ENCODE measurements at regions not wholly inside any gene's neighbourhood (a gene's known extent, or its start where the extent isn't known, plus 50 kb on each side); places are given as distances from the start of the nearest gene placed in this dataset.
"Not testable (repeated sequence)": the region's sequence is repeated elsewhere in the genome, so short reads cannot be mapped to it uniquely, and the experiment has no call there.

GRCh38 chr14:103271189-103271588, 62.8 kb upstream of the EIF5 start:
- DNase-seq = no peak

DNA sequence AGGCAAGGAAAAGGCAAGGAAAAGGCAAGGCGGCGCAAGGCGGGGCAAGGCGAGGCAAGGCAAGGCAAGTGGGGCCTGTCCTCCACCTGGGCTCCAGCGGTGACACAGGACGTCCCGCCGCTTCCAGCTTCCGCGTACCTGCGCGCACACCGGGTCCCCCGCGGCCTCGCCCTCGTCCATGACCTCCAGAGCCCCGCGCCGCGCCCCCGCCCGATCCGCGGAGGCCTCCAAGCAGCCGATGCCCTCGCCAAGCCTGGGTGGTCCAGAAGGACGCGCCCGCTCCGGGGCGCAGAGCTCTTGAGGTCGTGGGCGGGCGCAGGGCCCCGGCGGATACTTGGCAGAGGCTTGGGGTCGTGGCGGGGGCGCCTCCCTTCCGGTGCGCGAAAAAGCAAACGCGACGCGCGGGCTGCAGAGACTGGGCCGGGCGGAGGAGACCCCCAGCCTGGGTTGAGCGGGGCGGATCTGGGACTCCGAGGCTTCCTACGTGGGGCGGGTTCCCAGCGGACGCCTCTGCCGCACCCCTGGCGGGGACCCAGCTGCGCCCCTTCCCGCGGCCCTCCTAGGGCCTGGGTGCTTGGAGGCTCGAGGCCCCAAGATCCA, 60.8 kb upstream of the EIF5 start:
- no peak for DNase-seq

DNA sequence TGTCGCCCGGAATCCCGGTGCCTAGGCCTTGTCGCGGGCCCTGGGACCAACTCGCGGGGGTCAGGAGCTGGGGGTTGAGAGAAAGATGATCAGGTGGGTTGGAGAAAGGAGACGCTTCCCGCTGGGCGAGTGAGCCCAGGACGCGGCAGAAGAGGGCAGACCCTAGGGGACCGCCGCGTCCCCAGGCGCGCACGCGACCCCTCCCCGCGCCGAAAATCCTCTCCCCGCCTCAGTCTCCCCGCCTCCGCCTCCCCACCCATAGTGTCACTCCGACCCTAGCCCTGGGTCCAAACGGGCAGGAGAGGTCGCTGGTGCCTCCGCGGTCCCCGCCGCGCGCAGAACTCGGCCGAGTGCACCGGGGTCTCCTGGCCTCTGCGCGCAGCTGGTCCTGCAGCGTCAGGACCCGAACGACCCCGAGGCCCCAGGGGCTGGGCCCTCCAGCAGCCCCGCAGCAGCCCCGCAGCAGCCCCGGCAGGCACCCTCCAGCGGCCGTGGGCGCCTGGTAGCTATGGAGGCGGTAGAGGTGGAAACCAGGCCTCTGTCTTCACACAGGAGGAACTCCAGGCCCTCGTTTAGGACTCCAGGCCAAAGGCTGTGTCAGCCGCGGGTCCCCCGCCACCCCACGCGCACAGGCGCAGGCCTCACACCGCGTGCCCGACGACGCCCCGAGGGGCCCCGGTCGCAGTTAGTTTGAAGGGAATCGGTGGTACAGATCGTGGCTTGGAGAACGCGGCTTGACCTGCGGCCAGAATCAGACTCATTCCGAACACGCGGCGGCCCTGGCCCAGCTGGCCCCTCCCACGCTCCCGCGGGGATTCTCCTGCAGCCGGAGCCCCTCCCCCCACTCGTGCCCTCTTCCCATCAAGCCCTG, 60.1 kb upstream of the EIF5 start:
- DNase-seq = no peak

- DNase-seq = no peak
Measured at GRCh38 chr14:103275000-103275399, 59.0 kb upstream of the EIF5 start.

- no peak for DNase-seq
Measured at GRCh38 chr14:103277931-103278330, 56.1 kb upstream of the EIF5 start.

DNA sequence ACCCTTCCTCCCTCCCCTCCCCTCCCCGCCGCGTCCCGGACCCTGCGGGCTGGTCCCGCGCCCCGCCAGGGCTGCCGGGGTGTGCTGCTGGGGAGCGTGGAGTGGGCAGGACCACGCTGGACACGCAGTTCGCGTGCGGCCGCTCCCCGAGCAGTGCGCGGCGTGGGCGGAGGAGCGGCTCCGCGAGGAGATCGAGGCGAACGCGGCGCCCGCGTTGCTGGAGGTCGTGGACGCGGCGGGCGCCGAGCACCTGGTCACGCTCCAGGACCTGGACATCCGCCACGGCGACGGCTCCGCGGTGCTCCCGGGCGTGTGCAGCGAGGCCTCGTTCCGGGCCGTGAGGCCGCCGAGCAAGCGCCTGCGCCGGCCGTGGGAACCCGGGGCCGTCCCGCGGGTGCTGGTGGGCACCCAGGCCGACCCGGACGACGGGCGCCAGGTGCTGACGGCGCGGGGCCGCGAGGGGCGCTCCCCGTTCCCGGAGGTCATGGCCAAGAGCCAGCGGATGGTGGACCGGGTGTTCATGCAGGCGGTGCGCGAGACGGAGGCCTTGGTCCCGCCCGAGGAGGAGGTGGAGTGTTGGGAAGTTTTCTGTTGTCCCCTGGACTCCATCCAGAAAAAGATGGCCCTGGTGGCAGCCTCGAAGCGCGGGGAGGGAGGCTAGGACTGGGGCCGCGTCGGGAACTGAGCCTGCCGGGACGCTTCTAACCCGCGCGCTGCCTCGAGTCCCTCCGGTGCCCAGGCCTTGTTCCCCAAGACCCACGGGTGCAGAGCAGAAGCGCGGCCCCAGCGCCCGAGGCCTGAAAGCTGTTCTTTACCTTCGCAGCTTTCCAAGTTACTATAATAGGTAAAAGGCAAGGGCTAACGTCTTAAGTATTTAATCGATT, 54.7 kb upstream of the EIF5 start:
- no peak for DNase-seq

DNA sequence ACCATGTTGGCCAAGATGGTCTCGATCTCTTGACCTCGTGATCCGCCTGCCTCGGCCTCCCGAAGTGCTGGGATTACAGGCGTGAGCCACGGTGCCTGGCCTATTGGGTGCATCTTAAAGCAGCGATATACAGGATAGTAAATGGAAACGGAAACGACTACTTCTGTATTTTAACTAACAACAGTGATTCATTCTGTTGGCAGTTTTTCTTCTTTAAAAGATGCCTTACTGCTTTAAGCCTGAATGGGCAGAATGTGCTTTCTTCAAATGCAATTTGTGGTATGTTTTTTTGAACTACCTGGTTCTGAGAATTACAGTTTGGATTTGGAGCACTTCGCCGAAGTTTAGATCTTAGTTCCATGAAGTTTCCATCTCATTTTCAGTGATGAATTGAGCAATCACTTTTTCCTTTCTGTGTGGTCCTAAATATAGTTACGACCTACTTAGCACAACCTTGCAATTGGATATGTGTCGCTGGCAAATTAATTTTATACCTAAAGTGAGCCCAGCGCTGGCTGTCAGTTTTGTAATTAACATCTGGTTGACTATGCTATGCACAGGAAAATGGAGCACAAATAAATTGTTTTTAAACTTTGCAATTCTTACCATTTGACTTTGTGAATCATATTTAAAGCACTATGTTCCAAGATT, 53.6 kb upstream of the EIF5 start:
- no peak for DNase-seq

DNA sequence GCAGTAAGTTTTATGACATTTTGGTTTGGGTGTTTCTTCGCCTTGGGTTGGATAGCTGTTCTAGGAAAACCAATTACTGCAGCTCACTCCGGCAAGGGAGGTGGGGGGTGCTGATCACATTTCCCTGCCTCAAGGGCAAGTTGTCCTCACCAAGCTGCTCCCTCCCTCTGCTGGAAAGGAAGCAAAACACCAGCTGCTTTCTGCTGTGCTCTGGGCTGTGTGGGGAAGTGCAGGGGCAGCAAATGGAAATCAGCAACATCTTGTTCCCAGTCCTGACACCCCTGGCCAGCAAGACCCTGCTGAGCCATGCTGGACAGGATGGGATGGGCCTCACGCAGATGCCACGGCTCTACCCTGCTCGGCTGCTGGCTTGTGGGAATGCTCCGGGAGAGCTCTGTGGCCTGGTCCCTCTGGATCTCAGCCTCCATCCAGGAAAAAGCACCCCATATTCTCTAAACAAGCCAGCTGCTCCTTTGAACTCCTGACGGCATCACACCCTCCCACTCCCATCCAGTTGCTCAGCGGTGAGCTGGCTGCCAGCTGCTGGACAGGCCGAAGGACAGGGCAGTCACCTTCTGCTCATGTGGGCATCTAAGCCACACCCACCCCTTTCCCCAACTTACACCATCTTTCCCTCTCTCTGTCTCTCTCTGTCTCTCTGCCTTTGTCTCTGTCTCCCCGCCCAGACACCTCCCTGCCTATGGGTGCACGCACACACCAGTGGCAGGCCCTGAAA, 52.4 kb upstream of the EIF5 start:
- DNase-seq = no peak

GRCh38 chr14:103282309-103282708, 51.7 kb upstream of the EIF5 start:
- DNase-seq = not testable (repeated sequence)

- DNase-seq = no peak
Measured at GRCh38 chr14:103282932-103283331, 51.1 kb upstream of the EIF5 start.

DNA sequence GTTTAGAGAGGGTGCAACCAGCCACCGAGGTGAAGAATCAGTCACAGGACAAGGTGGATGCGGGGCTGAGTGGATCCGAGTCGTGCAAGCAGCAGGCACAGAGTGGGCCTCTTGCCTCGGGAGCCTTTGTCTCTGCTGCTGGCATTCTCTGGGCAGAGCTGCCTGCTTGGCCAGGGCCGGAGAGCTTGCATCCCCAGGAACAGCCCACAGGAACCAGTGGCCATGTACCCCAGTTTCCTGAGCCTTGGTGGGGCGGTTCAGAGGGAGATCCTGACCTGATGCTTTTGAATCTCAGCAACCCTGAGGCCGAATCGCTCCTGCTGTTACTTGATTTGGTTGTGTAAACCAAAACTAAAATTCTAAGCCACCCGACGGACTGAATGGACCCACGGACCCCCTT, 50.1 kb upstream of the EIF5 start:
- DNase-seq = no peak
